H9 (cell line): ENCODE measurements at regions not wholly inside any gene's neighbourhood (a gene's known extent, or its start where the extent isn't known, plus 50 kb on each side); places are given as distances from the start of the nearest gene placed in this dataset.

ENCODE experiments used
- DNase-seq: peaks from one replicate; pipeline ENCODE4 v3.0.0-alpha.2; 2017
- H2AFZ ChIP-seq: one replicate; pipeline ENCODE4 v1.6.1; 2013; ENCODE audit warnings: mild to moderate bottlenecking, low read length, control low read depth, moderate library complexity
- H2AK5ac ChIP-seq: 2 replicates; pipeline ENCODE4 v1.6.1; 2013; ENCODE audit warnings: low read length, control low read depth, mixed read lengths; ENCODE audit not compliant: insufficient read length
- H2BK120ac ChIP-seq: one replicate; pipeline ENCODE4 v1.6.1; 2013; ENCODE audit warnings: low read depth, mild to moderate bottlenecking, low read length, control low read depth, inconsistent platforms; ENCODE audit not compliant: poor library complexity, severe bottlenecking
- H2BK12ac ChIP-seq: 2 replicates; pipeline ENCODE4 v1.6.1; 2013; ENCODE audit warnings: low read length, control low read depth, mixed read lengths, low read depth; ENCODE audit not compliant: insufficient read length
- H2BK15ac ChIP-seq: 2 replicates; pipeline ENCODE4 v1.6.1; 2013; ENCODE audit warnings: low read depth, low read length, control low read depth
- H2BK20ac ChIP-seq: one replicate; pipeline ENCODE4 v1.6.1; 2013; ENCODE audit warnings: low read depth, mild to moderate bottlenecking, low read length, control low read depth, inconsistent platforms; ENCODE audit not compliant: poor library complexity, severe bottlenecking
- H2BK5ac ChIP-seq: 2 replicates; pipeline ENCODE4 v1.6.1; 2013; ENCODE audit warnings: low read length, control low read depth, mixed read lengths; ENCODE audit not compliant: insufficient read length
- H3K14ac ChIP-seq: 2 replicates; pipeline ENCODE4 v1.6.1; 2013; ENCODE audit warnings: low read length, control low read depth; ENCODE audit not compliant: insufficient read depth
- H3K18ac ChIP-seq: 2 replicates; pipeline ENCODE4 v1.6.1; 2013; ENCODE audit warnings: low read depth, mild to moderate bottlenecking, mixed read lengths, low read length, control low read depth; ENCODE audit not compliant: insufficient read length
- H3K23ac ChIP-seq: 2 replicates; pipeline ENCODE4 v1.6.1; 2013; ENCODE audit warnings: low read length, control low read depth, mixed read lengths, low read depth; ENCODE audit not compliant: insufficient read length
- H3K23me2 ChIP-seq: 2 replicates; pipeline ENCODE4 v1.6.1; 2013; ENCODE audit warnings: low read depth, mild to moderate bottlenecking, mixed read lengths, low read length, control low read depth; ENCODE audit not compliant: insufficient read length, poor library complexity, severe bottlenecking
- H3K27ac ChIP-seq: 2 replicates; pipeline ENCODE4 v1.5.1; 2013; ENCODE audit warnings: low read length, control low read depth, mixed read lengths, low read depth; ENCODE audit not compliant: insufficient read length
- H3K27me3 ChIP-seq: 2 replicates; pipeline ENCODE4 v1.6.1; 2013; ENCODE audit warnings: low read length, control low read depth, inconsistent platforms; ENCODE audit not compliant: insufficient read depth
- H3K4ac ChIP-seq: 2 replicates; pipeline ENCODE4 v1.6.1; 2013; ENCODE audit warnings: low read depth, mild to moderate bottlenecking, control low read depth, inconsistent platforms, low read length, moderate library complexity
- H3K4me1 ChIP-seq: 2 replicates; pipeline ENCODE4 v1.6.1; 2013; ENCODE audit warnings: low read length, control low read depth, inconsistent platforms; ENCODE audit not compliant: insufficient read depth
- H3K4me2 ChIP-seq: 2 replicates; pipeline ENCODE4 v1.6.1; 2013; ENCODE audit warnings: low read length, control low read depth, mixed read lengths; ENCODE audit not compliant: insufficient read length, insufficient read depth
- H3K56ac ChIP-seq: 2 replicates; pipeline ENCODE4 v1.6.1; 2013; ENCODE audit warnings: low read depth, mild to moderate bottlenecking, mixed read lengths, low read length, control low read depth; ENCODE audit not compliant: insufficient read length
- H3K79me1 ChIP-seq: 2 replicates; pipeline ENCODE4 v1.6.1; 2013; ENCODE audit warnings: low read depth, mild to moderate bottlenecking, moderate library complexity, low read length, control low read depth, inconsistent platforms; ENCODE audit not compliant: insufficient read depth, poor library complexity, severe bottlenecking
- H3K79me2 ChIP-seq: 2 replicates; pipeline ENCODE4 v1.6.1; 2013; ENCODE audit warnings: low read length, control low read depth, inconsistent platforms; ENCODE audit not compliant: insufficient read depth
- H3K9ac ChIP-seq: 2 replicates; pipeline ENCODE4 v1.6.1; 2013; ENCODE audit warnings: low read length, control low read depth, mixed read lengths; ENCODE audit not compliant: insufficient read length; ENCODE audit errors: extremely low read depth
- H3K9me3 ChIP-seq: one replicate; pipeline ENCODE4 v1.6.1; 2013; ENCODE audit warnings: low read depth, low read length, inconsistent platforms; ENCODE audit not compliant: control insufficient read depth
- H3T11ph ChIP-seq: one replicate; pipeline ENCODE4 v1.6.1; 2013; ENCODE audit warnings: mild to moderate bottlenecking, low read length, control low read depth, inconsistent platforms
- H4K20me1 ChIP-seq: one replicate; pipeline ENCODE4 v1.6.1; 2013; ENCODE audit not compliant: control insufficient read depth, insufficient read length, insufficient read depth
- H4K5ac ChIP-seq: 2 replicates; pipeline ENCODE4 v1.6.1; 2013; ENCODE audit warnings: low read depth, mild to moderate bottlenecking, mixed read lengths, low read length, control low read depth; ENCODE audit not compliant: insufficient read length
- H4K8ac ChIP-seq: replicated peaks from 2 replicates; pipeline ENCODE4 v1.6.1; 2013; ENCODE audit warnings: low read length, control low read depth, mixed read lengths, low read depth; ENCODE audit not compliant: insufficient read length
- H4K91ac ChIP-seq: 2 replicates; pipeline ENCODE4 v1.6.1; 2013; ENCODE audit warnings: low read depth, mild to moderate bottlenecking, moderate library complexity, mixed read lengths, low read length, control low read depth; ENCODE audit not compliant: insufficient read length
- H3K27ac Mint-ChIP-seq, 3 experiments: 2 replicates in 2 of 3; 3 replicates in 1 of 3; pipeline ENCODE4 v1.8.0; 2020 to 2021; ENCODE audit warnings: mixed read lengths in 3 of 3, mild to moderate bottlenecking in 1 of 3, moderate library complexity in 1 of 3
- H3K27me3 Mint-ChIP-seq: 2 replicates; pipeline ENCODE4 v1.8.0; 2021; ENCODE audit warnings: low read depth, mild to moderate bottlenecking, moderate library complexity, mixed read lengths
- H3K36me3 Mint-ChIP-seq, 3 experiments: 2 replicates in 2 of 3; 3 replicates in 1 of 3; pipeline ENCODE4 v1.8.0; 2020 to 2021; ENCODE audit warnings: low read depth in 3 of 3, mixed read lengths in 3 of 3; ENCODE audit not compliant: insufficient read depth in 1 of 3
- H3K4me1 Mint-ChIP-seq, 2 experiments: 2 replicates each; pipeline ENCODE4 v1.8.0; 2020; ENCODE audit warnings: mixed read lengths in 2 of 2
- H3K4me3 Mint-ChIP-seq, 2 experiments: 2 replicates in 1 of 2; 3 replicates in 1 of 2; pipeline ENCODE4 v1.8.0; 2020 to 2021; ENCODE audit warnings: mild to moderate bottlenecking in 2 of 2, mixed read lengths in 2 of 2, moderate library complexity in 1 of 2
- H3K9me3 Mint-ChIP-seq, 2 experiments: 2 replicates in 1 of 2; 3 replicates in 1 of 2; pipeline ENCODE4 v1.8.0; 2020; ENCODE audit warnings: mild to moderate bottlenecking in 2 of 2, mixed read lengths in 2 of 2, moderate library complexity in 1 of 2
- TF ChIP-seq, protein P1 (sequence below): fragments of 200-600 bp; sonication (generic); conservative IDR thresholded peaks from 3 replicates; pipeline ENCODE4 v1.8.0; 2021; ENCODE audit warnings: antibody characterized with exemption, mild to moderate bottlenecking

DNA sequence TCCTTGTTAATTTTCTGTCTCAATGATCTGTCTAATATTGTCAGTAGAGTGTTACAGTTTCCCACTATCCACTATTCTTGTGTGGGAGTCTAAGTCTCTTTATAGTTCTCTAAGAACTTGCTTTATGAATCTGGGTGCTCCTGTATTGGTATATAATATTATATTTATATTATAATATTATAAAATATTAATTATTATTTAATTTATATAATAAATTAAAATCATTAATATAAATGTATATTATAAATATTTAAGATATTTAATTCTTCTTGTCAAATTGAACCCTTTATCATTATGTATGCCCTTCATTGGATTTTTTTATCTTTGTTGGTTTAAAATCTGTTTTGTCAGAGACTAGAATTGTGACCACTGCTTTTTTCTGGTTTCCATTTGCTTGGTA, 1950.2 kb upstream of the LRRTM1 start:
- Mint-ChIP-seq H3K9me3 (peaks cover 31 to 37% of the 10 kb centered on the region in 2 experiments), H3K36me3 (peaks cover 6 to 33% (median 10%) of the 10 kb centered on the region in 3 experiments), H3K27ac (no peak overlapping the region), H3K4me3 (no peak overlapping the region), H3K27me3 (no peaks in the 10 kb centered on the region), H3K4me1 (no peaks in the 10 kb centered on the region)
- TF ChIP-seq, protein P1, sequence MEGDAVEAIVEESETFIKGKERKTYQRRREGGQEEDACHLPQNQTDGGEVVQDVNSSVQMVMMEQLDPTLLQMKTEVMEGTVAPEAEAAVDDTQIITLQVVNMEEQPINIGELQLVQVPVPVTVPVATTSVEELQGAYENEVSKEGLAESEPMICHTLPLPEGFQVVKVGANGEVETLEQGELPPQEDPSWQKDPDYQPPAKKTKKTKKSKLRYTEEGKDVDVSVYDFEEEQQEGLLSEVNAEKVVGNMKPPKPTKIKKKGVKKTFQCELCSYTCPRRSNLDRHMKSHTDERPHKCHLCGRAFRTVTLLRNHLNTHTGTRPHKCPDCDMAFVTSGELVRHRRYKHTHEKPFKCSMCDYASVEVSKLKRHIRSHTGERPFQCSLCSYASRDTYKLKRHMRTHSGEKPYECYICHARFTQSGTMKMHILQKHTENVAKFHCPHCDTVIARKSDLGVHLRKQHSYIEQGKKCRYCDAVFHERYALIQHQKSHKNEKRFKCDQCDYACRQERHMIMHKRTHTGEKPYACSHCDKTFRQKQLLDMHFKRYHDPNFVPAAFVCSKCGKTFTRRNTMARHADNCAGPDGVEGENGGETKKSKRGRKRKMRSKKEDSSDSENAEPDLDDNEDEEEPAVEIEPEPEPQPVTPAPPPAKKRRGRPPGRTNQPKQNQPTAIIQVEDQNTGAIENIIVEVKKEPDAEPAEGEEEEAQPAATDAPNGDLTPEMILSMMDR = no peak
- no peak overlapping the region for H3K14ac ChIP-seq
- no peak overlapping the region for H2BK20ac ChIP-seq
- no peaks in the 10 kb centered on the region for H3K79me2 ChIP-seq
- no peak for DNase-seq
- H2BK12ac ChIP-seq = no peak overlapping the region
- no peak overlapping the region for H2BK120ac ChIP-seq
- no peak overlapping the region for H2BK15ac ChIP-seq
- no peak overlapping the region for H2BK5ac ChIP-seq
- no peaks in the 10 kb centered on the region for H3K9me3 ChIP-seq
- no peaks in the 10 kb centered on the region for H4K20me1 ChIP-seq
- H3K9ac ChIP-seq = no peak overlapping the region
- no peak overlapping the region for H3T11ph ChIP-seq
- no peak overlapping the region for H3K27ac ChIP-seq
- H3K23me2 ChIP-seq = no peaks in the 10 kb centered on the region
- no peak overlapping the region for H3K23ac ChIP-seq
- H3K18ac ChIP-seq = no peak overlapping the region
- H4K8ac ChIP-seq = no peak overlapping the region
- H4K91ac ChIP-seq = no peak overlapping the region
- no peak overlapping the region for H2AK5ac ChIP-seq
- no peak overlapping the region for H2AFZ ChIP-seq
- no peak overlapping the region for H3K4me2 ChIP-seq
- H3K27me3 ChIP-seq = no peaks in the 10 kb centered on the region
- no peaks in the 10 kb centered on the region for H3K4me1 ChIP-seq
- H4K5ac ChIP-seq = no peak overlapping the region
- H3K79me1 ChIP-seq = no peaks in the 10 kb centered on the region
- H3K4ac ChIP-seq = no peak overlapping the region
- no peak overlapping the region for H3K56ac ChIP-seq
